ENCODE measurements at regions not wholly inside any gene's neighbourhood (a gene's known extent, or its start where the extent isn't known, plus 50 kb on each side); places are given as distances from the start of the nearest gene placed in this dataset.
A peak's percentile ranks its signal among the peaks of the same experiment; 100 is the strongest.
"Not testable (repeated sequence)": the region's sequence is repeated elsewhere in the genome, so short reads cannot be mapped to it uniquely, and the experiment has no call there.

DNA sequence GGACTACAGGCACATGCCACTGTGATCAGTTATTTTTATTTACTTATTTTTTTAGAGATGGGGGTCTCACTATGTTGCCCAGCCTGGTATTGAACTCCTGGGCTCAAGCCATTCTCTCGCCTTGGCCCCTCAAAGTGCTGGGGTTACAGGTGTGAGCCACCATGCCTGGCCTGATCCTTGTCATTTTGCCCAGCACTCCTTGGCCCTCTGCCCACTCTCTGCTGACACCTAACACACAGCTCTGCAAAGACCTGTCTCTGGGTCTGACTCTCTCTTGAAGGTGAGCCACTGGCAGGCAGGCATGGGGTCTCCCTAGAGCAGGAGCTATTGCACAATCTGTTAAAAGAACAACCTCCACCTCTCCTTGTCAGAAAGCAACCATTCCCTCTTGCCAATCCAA, 155.6 kb downstream of the ZFP64 start:
- Histone ChIP-seq H3K4me3 (ENCODE audit: severe bottlenecking) (no peak overlapping the region), H3K27ac (ENCODE audit: poor library complexity, severe bottlenecking) (no peak overlapping the region), H3K4me1 (ENCODE audit: insufficient read depth, poor library complexity, severe bottlenecking) (peaks cover 13% of the 10 kb centered on the region), H3K36me3 (ENCODE audit: low read depth) (no peaks in the 10 kb centered on the region), H3K27me3 (ENCODE audit: insufficient read depth, poor library complexity, severe bottlenecking) (no peaks in the 10 kb centered on the region), H3K9me3 (ENCODE audit: severe bottlenecking) (no peaks in the 10 kb centered on the region)
- DNase-seq (ENCODE audit: low spot score) (no peak), ATAC-seq (ENCODE audit: low read depth) (0 out of 3 replicates have a peak, but pooled peaks have one; percentile 10)
- TF ChIP-seq, protein P1, sequence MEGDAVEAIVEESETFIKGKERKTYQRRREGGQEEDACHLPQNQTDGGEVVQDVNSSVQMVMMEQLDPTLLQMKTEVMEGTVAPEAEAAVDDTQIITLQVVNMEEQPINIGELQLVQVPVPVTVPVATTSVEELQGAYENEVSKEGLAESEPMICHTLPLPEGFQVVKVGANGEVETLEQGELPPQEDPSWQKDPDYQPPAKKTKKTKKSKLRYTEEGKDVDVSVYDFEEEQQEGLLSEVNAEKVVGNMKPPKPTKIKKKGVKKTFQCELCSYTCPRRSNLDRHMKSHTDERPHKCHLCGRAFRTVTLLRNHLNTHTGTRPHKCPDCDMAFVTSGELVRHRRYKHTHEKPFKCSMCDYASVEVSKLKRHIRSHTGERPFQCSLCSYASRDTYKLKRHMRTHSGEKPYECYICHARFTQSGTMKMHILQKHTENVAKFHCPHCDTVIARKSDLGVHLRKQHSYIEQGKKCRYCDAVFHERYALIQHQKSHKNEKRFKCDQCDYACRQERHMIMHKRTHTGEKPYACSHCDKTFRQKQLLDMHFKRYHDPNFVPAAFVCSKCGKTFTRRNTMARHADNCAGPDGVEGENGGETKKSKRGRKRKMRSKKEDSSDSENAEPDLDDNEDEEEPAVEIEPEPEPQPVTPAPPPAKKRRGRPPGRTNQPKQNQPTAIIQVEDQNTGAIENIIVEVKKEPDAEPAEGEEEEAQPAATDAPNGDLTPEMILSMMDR (IDR thresholded peaks at IDR 0.05; ENCODE audit: poor library complexity, severe bottlenecking): no peak

DNA sequence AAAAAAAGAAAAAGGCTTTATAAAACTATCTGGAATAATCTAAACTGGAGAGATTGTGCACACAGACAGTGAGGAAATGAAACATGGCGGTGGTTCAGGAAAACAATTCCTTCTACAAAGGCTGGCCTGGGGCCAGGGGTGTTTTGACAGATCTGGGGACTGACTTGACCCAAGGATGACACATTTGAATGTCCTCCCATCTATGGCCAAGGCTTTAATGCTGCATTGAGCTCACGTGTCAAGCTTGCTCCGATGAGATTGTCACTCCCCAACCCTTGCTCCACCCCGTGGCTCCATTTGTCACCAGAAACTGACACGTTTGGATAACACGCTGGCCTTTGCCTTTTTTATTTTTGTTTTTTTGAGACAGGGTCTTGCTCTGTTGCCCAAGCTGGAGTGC, 156.1 kb downstream of the ZFP64 start:
- TF ChIP-seq, protein P1 (IDR thresholded peaks at IDR 0.05; ENCODE audit: poor library complexity, severe bottlenecking): no peak
- Histone ChIP-seq H3K9me3 (ENCODE audit: severe bottlenecking) (no peaks in the 10 kb centered on the region), H3K4me3 (ENCODE audit: severe bottlenecking) (no peak overlapping the region), H3K4me1 (ENCODE audit: insufficient read depth, poor library complexity, severe bottlenecking) (peaks cover 13% of the 10 kb centered on the region), H3K27ac (ENCODE audit: poor library complexity, severe bottlenecking) (no peak overlapping the region), H3K27me3 (ENCODE audit: insufficient read depth, poor library complexity, severe bottlenecking) (no peaks in the 10 kb centered on the region), H3K36me3 (ENCODE audit: low read depth) (no peaks in the 10 kb centered on the region)
- no peak for ATAC-seq (ENCODE audit: low read depth)
- no peak for DNase-seq (ENCODE audit: low spot score)

DNA sequence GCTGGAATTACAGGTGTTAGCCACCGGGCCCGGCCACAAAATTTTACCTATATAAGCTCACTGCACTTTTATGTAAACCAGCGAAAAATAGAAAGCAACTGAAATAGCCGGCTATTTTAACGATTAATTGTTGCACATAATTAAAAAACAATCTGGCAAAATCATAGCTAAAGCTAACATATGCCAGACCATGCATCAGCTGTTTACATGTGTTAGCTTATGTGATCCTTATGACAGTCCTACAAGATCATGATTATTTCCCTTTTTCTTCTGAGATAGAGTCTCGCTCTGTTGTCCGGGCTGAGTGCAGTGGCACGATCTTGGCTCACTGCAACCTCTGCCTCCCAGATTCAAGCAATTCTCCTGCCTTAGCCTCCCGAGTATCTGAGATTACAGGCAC, 157.0 kb downstream of the ZFP64 start:
- TF ChIP-seq, protein P1 (IDR thresholded peaks at IDR 0.05; ENCODE audit: poor library complexity, severe bottlenecking): no peak
- no peaks in the 10 kb centered on the region for H3K9me3 ChIP-seq (ENCODE audit: severe bottlenecking)
- no peak overlapping the region for H3K27ac ChIP-seq (ENCODE audit: poor library complexity, severe bottlenecking)
- no peaks in the 10 kb centered on the region for H3K27me3 ChIP-seq (ENCODE audit: insufficient read depth, poor library complexity, severe bottlenecking)
- H3K4me1 ChIP-seq (ENCODE audit: insufficient read depth, poor library complexity, severe bottlenecking): peaks cover 13% of the 10 kb centered on the region
- DNase-seq (ENCODE audit: low spot score) (no peak), ATAC-seq (ENCODE audit: low read depth) (no peak)
- no peak overlapping the region for H3K4me3 ChIP-seq (ENCODE audit: severe bottlenecking)
- H3K36me3 ChIP-seq (ENCODE audit: low read depth): no peaks in the 10 kb centered on the region

DNA sequence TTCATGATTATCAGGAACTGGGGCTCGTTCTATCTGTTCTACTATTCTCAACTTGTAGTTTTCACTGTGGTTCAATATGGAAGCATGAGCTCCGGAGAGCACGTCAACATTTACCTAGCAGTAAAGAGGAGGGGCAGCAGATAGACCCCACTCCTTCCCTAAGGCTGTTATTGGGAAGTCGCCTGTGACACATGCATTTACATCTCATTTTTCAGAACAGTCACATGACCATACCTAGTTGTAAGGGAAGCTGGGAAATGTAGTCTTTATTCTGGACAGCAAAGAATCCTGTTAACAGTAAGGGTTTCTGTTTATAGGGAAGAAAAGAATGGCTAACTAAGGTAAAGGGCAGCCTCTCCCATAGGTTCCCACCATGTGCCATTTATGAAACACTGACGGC, 158.3 kb downstream of the ZFP64 start:
- DNase-seq (ENCODE audit: low spot score) (no peak), ATAC-seq (ENCODE audit: low read depth) (peak; percentile 32; the same call in 1 of the 3 replicates)
- Histone ChIP-seq H3K9me3 (ENCODE audit: severe bottlenecking) (no peaks in the 10 kb centered on the region), H3K27ac (ENCODE audit: poor library complexity, severe bottlenecking) (no peak overlapping the region), H3K36me3 (ENCODE audit: low read depth) (no peaks in the 10 kb centered on the region), H3K4me1 (ENCODE audit: insufficient read depth, poor library complexity, severe bottlenecking) (peaks cover 13% of the 10 kb centered on the region), H3K27me3 (ENCODE audit: insufficient read depth, poor library complexity, severe bottlenecking) (no peaks in the 10 kb centered on the region), H3K4me3 (ENCODE audit: severe bottlenecking) (no peak overlapping the region)
- TF ChIP-seq, protein P1 (IDR thresholded peaks at IDR 0.05; ENCODE audit: poor library complexity, severe bottlenecking): no peak

DNA sequence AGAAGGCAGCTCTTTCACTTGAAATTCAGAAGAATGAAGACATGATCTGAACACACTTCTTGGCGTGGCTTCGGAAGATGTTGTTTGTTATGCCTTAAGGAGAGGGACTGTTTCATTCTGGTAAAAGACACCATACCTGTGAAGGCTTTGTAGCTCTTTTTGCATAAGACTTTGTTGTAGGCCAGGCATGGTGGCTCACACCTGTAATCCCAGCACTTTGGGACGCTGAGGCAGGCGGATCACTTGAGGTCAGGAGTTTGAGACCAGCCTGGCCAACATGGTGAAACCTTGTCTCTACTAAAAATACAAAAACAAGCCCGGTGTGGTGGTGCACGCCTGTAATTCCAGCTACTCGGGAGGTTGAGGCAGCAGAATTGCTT, 159.3 kb downstream of the ZFP64 start:
- DNase-seq (ENCODE audit: low spot score); H3K36me3 ChIP-seq (ENCODE audit: low read depth); ATAC-seq (ENCODE audit: low read depth); H3K27me3 ChIP-seq (ENCODE audit: insufficient read depth, poor library complexity, severe bottlenecking); H3K4me3 ChIP-seq (ENCODE audit: severe bottlenecking); H3K9me3 ChIP-seq (ENCODE audit: severe bottlenecking): not testable (repeated sequence)
- H3K27ac ChIP-seq (ENCODE audit: poor library complexity, severe bottlenecking): peak overlapping the region; percentile 26
- peaks cover 13% of the 10 kb centered on the region for H3K4me1 ChIP-seq (ENCODE audit: insufficient read depth, poor library complexity, severe bottlenecking)
